ENCODE measurements at regions not wholly inside any gene's neighbourhood (a gene's known extent, or its start where the extent isn't known, plus 50 kb on each side); places are given as distances from the start of the nearest gene placed in this dataset.
"Not testable (repeated sequence)": the region's sequence is repeated elsewhere in the genome, so short reads cannot be mapped to it uniquely, and the experiment has no call there.

GRCh38 chr15:83335542-83335941 is 51.1 kb upstream of the BNC1 start:
- in situ Hi-C loops (cut with HindIII; ENCODE audit: low sequenced_read_pairs), result not testable (repeated sequence)

- in situ Hi-C loops (cut with HindIII; ENCODE audit: low sequenced_read_pairs), result no loop called here
Measured at GRCh38 chr15:83339396-83339795, 54.9 kb upstream of the BNC1 start.

- in situ Hi-C loops (cut with HindIII; ENCODE audit: low sequenced_read_pairs), result no loop called here
Measured at GRCh38 chr15:83340087-83340486, 55.6 kb upstream of the BNC1 start.

GRCh38 chr15:83346342-83346741 is 61.9 kb upstream of the BNC1 start:
- in situ Hi-C loops (cut with HindIII; ENCODE audit: low sequenced_read_pairs), result no loop called here

GRCh38 chr15:83352119-83352518 is 67.7 kb upstream of the BNC1 start:
- in situ Hi-C loops (cut with HindIII; ENCODE audit: low sequenced_read_pairs), result no loop called here

GRCh38 chr15:83356501-83357399 is 72.3 kb upstream of the BNC1 start:
- in situ Hi-C loops (cut with HindIII; ENCODE audit: low sequenced_read_pairs), result no loop called here

- in situ Hi-C loops (cut with HindIII; ENCODE audit: low sequenced_read_pairs), result no loop called here
Measured at GRCh38 chr15:83358972-83359564, 74.6 kb upstream of the BNC1 start.

- in situ Hi-C loops (cut with HindIII; ENCODE audit: low sequenced_read_pairs), result no loop called here
Measured at GRCh38 chr15:83362706-83363105, 78.2 kb upstream of the BNC1 start.

GRCh38 chr15:83364501-83364900 is 80.0 kb upstream of the BNC1 start:
- in situ Hi-C loops (cut with HindIII; ENCODE audit: low sequenced_read_pairs), result no loop called here

- in situ Hi-C loops (cut with HindIII; ENCODE audit: low sequenced_read_pairs), result no loop called here
Measured at GRCh38 chr15:83365370-83365938, 81.0 kb upstream of the BNC1 start.

- in situ Hi-C loops (cut with HindIII; ENCODE audit: low sequenced_read_pairs), result loop anchor here (10.0 kb wide), 1 partner anchor 108 kb away; no protein-coding TSS in a partner anchor
Measured at GRCh38 chr15:83372434-83372891, 74.7 kb upstream of the SH3GL3 start.

- in situ Hi-C loops (cut with HindIII; ENCODE audit: low sequenced_read_pairs), result loop anchor here (10.0 kb wide), 1 partner anchor 114 kb away; no protein-coding TSS in a partner anchor
Measured at GRCh38 chr15:83378921-83379578, 68.1 kb upstream of the SH3GL3 start.

GRCh38 chr15:83379579-83379959 is 67.6 kb upstream of the SH3GL3 start:
- in situ Hi-C loops (cut with HindIII; ENCODE audit: low sequenced_read_pairs), result loop anchor here (10.0 kb wide), 1 partner anchor 115 kb away; no protein-coding TSS in a partner anchor

GRCh38 chr15:83380059-83380458 is 67.1 kb upstream of the SH3GL3 start:
- in situ Hi-C loops (cut with HindIII; ENCODE audit: low sequenced_read_pairs), result no loop called here

- in situ Hi-C loops (cut with HindIII; ENCODE audit: low sequenced_read_pairs), result no loop called here
Measured at GRCh38 chr15:83380682-83381081, 66.5 kb upstream of the SH3GL3 start.

- in situ Hi-C loops (cut with HindIII; ENCODE audit: low sequenced_read_pairs), result not testable (repeated sequence)
Measured at GRCh38 chr15:83383608-83384139, 63.5 kb upstream of the SH3GL3 start.

GRCh38 chr15:83396101-83396500 is 51.0 kb upstream of the SH3GL3 start:
- in situ Hi-C loops (cut with HindIII; ENCODE audit: low sequenced_read_pairs), result no loop called here
